ENCODE measurements at regions not wholly inside any gene's neighbourhood (a gene's known extent, or its start where the extent isn't known, plus 50 kb on each side); places are given as distances from the start of the nearest gene placed in this dataset.

DNA sequence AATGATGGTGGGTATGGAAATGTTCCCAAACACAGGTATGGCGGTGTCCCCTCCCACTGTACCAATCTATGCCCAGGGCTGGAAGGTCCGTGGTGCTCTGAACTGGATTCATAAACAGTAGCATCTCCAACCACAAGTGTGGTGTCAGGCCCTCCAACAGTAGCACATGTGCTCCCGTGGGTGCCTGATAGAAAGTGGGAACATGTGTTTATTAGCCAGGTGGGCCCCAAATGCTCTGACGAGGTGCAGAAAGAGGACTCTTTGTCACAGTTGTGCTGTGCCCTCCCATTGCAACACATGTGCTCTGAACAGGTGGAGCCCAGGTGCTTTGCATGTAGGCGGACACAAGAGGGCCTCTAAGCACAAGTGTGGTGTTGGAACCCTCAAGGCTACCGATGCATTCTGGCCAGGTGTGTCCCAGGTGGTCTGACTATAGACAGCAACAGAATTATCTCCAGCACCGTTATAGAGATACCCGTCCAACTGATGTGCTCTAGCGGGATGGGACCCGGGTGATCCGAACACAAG is 75.4 kb upstream of the ZNF30 start:
- Histone ChIP-seq H3K4me1 (ENCODE audit: insufficient read depth, low read length) (no peaks in the 10 kb centered on the region), H2AFZ (ENCODE audit: low read depth, low read length) (no peak overlapping the region), H3K36me3 (ENCODE audit: insufficient read depth, low read length) (no peaks in the 10 kb centered on the region), H3K4me3 (ENCODE audit: low read depth in 1 of 2, low read length in 2 of 2) (no peak overlapping the region), H3K27me3 (ENCODE audit: insufficient read depth, low read length, poor library complexity) (no peaks in the 10 kb centered on the region), H3K9me3 (ENCODE audit: insufficient read depth, low read length, severe bottlenecking) (no peaks in the 10 kb centered on the region), H3K4me2 (ENCODE audit: insufficient read depth, low read length) (no peak overlapping the region), H4K20me1 (ENCODE audit: insufficient read depth, low read length) (peaks cover 2% of the 10 kb centered on the region), H3K27ac (ENCODE audit: low read length) (no peak overlapping the region), H3K9ac (ENCODE audit: low read depth, low read length) (no peak overlapping the region), H3K79me2 (ENCODE audit: insufficient read depth, low read length) (0 out of 2 replicates have a peak, but pooled peaks cover under 1% of the 10 kb centered on the region)
- ATAC-seq (ENCODE audit: insufficient read depth, low read depth) (no peak), DNase-seq (no peak)
- TF ChIP-seq, protein P1, sequence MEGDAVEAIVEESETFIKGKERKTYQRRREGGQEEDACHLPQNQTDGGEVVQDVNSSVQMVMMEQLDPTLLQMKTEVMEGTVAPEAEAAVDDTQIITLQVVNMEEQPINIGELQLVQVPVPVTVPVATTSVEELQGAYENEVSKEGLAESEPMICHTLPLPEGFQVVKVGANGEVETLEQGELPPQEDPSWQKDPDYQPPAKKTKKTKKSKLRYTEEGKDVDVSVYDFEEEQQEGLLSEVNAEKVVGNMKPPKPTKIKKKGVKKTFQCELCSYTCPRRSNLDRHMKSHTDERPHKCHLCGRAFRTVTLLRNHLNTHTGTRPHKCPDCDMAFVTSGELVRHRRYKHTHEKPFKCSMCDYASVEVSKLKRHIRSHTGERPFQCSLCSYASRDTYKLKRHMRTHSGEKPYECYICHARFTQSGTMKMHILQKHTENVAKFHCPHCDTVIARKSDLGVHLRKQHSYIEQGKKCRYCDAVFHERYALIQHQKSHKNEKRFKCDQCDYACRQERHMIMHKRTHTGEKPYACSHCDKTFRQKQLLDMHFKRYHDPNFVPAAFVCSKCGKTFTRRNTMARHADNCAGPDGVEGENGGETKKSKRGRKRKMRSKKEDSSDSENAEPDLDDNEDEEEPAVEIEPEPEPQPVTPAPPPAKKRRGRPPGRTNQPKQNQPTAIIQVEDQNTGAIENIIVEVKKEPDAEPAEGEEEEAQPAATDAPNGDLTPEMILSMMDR (IDR thresholded peaks at IDR 0.05; ENCODE audit: borderline replicate concordance, extremely low read depth, low read length, poor library complexity, severe bottlenecking), result peak; percentile 7
- TF ChIP-seq EZH2 (IDR thresholded peaks at IDR 0.05; ENCODE audit: borderline replicate concordance, low read depth, low read length, severe bottlenecking), result no peak

DNA sequence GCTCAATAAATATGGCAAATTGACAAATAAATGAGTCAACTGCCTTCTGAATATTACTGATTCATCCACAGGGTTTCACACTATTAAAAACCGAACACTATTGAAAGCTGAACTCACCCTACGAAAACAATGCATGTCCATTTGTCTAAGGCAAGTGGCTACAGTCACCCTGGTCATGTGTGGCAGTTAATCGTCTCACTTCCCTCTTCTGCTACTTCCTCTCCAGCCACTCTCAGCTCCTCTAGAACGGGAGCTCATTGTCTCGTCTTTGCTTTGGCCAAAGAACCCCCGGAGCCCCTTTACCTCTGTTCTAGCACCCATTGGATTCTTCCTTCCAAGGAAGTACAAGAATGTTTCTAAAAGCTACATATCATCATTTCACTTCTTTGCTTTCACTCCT is 74.4 kb upstream of the ZNF599 start:
- H3K9ac ChIP-seq (ENCODE audit: low read depth, low read length), result no peak overlapping the region
- H3K27ac ChIP-seq (ENCODE audit: low read length), result no peak overlapping the region
- no peaks in the 10 kb centered on the region for H3K27me3 ChIP-seq (ENCODE audit: insufficient read depth, low read length, poor library complexity)
- no peaks in the 10 kb centered on the region for H3K79me2 ChIP-seq (ENCODE audit: insufficient read depth, low read length)
- no peak overlapping the region for H2AFZ ChIP-seq (ENCODE audit: low read depth, low read length)
- no peaks in the 10 kb centered on the region for H3K36me3 ChIP-seq (ENCODE audit: insufficient read depth, low read length)
- no peak overlapping the region for H3K4me2 ChIP-seq (ENCODE audit: insufficient read depth, low read length)
- DNase-seq, result no peak
- ATAC-seq (ENCODE audit: insufficient read depth, low read depth), result no peak
- no peak overlapping the region for H3K4me3 ChIP-seq (ENCODE audit: low read depth in 1 of 2, low read length in 2 of 2)
- no peaks in the 10 kb centered on the region for H3K9me3 ChIP-seq (ENCODE audit: insufficient read depth, low read length, severe bottlenecking)
- H3K4me1 ChIP-seq (ENCODE audit: insufficient read depth, low read length), result no peaks in the 10 kb centered on the region
- H4K20me1 ChIP-seq (ENCODE audit: insufficient read depth, low read length), result no peaks in the 10 kb centered on the region; the same call in 1 of the 2 replicates
- no peak for TF ChIP-seq EZH2 (IDR thresholded peaks at IDR 0.05; ENCODE audit: borderline replicate concordance, low read depth, low read length, severe bottlenecking)
- TF ChIP-seq, protein P1 (IDR thresholded peaks at IDR 0.05; ENCODE audit: borderline replicate concordance, extremely low read depth, low read length, poor library complexity, severe bottlenecking), result no peak

DNA sequence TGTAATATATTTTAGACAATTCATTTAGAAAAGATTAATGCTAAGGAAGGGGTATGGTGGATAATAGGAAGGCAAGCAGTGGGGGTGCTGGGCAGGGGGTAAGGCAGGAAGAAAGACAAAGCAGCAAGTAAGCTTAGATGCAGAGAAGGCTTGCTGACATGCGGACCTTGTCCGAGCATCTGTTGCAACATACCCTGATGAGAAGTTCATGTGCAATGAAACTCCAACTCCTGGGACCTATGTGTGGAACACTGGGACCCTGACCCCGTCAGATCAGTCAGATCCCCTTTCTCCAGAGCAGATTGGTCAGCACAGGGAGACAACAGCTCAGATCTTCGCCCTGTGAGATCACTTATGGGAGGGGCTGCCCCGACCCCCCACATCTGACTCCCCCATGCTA is 71.3 kb upstream of the ZNF599 start:
- Histone ChIP-seq H3K27ac (ENCODE audit: low read length) (no peak overlapping the region), H3K9me3 (ENCODE audit: insufficient read depth, low read length, severe bottlenecking) (no peaks in the 10 kb centered on the region), H3K36me3 (ENCODE audit: insufficient read depth, low read length) (no peaks in the 10 kb centered on the region), H3K4me1 (ENCODE audit: insufficient read depth, low read length) (no peaks in the 10 kb centered on the region), H3K4me3 (ENCODE audit: low read depth in 1 of 2, low read length in 2 of 2) (no peak overlapping the region), H3K4me2 (ENCODE audit: insufficient read depth, low read length) (no peak overlapping the region), H3K79me2 (ENCODE audit: insufficient read depth, low read length) (no peaks in the 10 kb centered on the region), H4K20me1 (ENCODE audit: insufficient read depth, low read length) (no peaks in the 10 kb centered on the region; the same call in 1 of the 2 replicates), H2AFZ (ENCODE audit: low read depth, low read length) (no peak overlapping the region), H3K9ac (ENCODE audit: low read depth, low read length) (no peak overlapping the region), H3K27me3 (ENCODE audit: insufficient read depth, low read length, poor library complexity) (no peaks in the 10 kb centered on the region)
- TF ChIP-seq, protein P1 (IDR thresholded peaks at IDR 0.05; ENCODE audit: borderline replicate concordance, extremely low read depth, low read length, poor library complexity, severe bottlenecking), result no peak
- TF ChIP-seq EZH2 (IDR thresholded peaks at IDR 0.05; ENCODE audit: borderline replicate concordance, low read depth, low read length, severe bottlenecking), result no peak
- DNase-seq, result no peak
- ATAC-seq (ENCODE audit: insufficient read depth, low read depth), result no peak
